GM19397 (cell line): ENCODE measurements at regions not wholly inside any gene's neighbourhood (a gene's known extent, or its start where the extent isn't known, plus 50 kb on each side); places are given as distances from the start of the nearest gene placed in this dataset.
"Not testable (repeated sequence)": the region's sequence is repeated elsewhere in the genome, so short reads cannot be mapped to it uniquely, and the experiment has no call there.

Source experiments
- ATAC-seq: cut with Tn5 transposase; IDR thresholded peaks from one replicate; pipeline ENCODE4 v1.9.1; 2021; ENCODE audit warnings: mild to moderate bottlenecking, moderate library complexity; ENCODE audit not compliant: unreplicated experiment

DNA sequence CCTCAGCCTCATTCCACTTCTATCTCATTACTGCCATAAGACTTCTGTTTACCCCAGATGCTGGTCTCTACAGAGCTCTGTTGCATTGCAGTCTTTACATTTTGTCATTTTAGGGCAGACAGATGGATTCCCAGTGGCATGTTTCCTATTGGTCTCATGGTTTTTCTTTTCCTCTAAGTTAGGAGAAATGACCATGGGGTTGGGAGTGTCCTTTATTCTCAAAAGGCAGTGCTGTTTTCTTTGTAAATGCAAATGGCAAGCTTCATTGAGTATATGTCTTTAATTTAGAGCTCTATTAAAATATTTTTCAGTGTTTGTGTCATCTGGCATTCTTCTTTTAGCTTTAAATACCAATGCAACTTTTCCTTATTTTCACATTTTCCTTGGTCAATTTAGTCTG is 57.0 kb downstream of the MSTN start:
- ATAC-seq: no peak

- no peak for ATAC-seq
Observed at GRCh38 chr2:189999661-190000060, 62.9 kb downstream of the MSTN start.

DNA sequence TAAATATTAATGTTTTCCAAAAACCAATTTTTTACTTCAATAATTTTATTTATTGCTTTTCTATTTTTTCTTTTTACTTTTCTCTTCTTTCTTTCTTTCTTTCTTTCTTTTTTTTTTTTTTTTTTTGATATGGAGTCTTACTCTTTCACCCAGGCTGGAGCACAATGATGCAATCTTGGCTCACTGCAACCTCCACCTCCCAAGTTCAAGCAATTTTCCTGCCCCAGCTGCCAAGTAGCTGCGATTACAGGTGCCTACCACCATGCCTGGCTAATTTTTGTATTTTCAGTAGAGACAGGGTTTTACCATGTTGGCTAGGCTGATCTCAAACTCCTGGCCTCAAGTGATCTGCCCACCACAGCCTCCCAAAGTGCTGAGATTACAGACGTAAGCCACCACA is 63.9 kb downstream of the MSTN start:
- not testable (repeated sequence) for ATAC-seq

DNA sequence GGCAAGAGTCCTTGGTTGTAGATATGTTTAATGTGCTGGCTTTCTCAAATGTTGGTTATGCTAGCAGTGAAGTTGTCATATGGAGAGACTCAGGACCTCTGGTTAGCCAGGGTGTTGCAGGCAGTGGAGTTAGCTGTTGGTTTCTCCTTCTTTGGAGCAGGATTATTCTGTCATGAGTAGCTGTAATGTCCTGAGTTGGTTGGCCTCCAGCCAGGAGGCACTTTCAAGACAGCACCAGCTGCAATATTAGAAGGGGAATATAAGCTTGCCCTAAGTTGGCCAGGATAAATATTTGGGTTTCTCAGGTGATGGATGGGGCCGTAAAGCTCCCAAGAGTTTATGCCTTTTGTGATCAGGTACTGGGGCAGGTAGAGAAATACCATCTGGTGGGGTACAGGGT is 65.5 kb downstream of the MSTN start:
- no peak for ATAC-seq

GRCh38 chr2:189995679-189996078 is 66.8 kb downstream of the MSTN start:
- no peak for ATAC-seq

DNA sequence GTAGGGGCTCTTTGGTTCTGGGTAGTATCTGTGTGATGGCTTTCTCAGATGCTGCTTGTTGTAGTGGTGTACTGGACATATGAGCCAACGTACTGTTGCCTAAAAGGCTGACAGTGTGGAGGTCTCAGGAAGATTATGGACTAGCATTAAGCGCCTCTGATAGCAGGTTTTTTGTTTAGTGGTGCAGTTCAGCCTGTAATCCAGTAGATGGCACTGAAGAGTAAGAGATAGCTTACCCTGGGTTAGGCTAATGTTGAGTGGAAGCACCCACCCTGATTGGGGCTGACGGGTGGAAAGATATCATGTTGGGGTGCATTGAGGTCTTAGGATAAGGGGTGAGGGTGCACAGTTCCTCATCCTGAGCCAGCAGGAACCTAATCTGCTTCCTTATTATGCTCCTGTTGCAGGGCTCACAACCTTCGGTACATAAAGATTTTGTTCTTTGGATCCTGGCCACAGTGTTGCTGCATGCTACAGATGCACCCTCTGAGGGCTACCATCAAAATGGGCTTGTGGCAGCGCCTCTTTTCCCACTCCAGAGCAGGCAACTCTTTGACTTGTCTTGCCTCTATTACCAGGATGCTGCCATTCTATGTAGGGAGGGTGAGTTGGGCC is 79.6 kb downstream of the MSTN start:
- no peak for ATAC-seq

- ATAC-seq: no peak
Observed at GRCh38 chr2:189982087-189982486, 80.4 kb downstream of the MSTN start.

DNA sequence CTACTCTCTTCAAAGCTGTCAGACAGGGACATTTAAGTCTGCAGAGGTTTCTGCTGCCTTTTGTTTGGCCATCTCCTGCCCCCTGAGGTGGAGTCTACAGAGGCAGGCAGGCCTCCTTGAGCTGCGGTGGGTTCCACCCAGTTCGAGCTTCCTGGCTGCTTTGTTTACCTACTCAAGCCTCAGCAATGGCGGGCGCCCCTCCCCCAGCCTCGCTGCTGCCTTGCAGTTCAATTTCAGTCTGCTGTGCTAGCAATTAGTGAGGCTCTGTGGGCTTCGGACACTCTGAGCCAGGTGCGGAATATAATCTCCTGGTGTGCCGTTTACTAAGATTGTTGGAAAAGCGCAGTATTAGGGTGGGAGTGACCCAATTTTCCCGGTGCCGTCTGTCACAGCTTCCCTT is 86.0 kb downstream of the MSTN start:
- ATAC-seq: not testable (repeated sequence)

- ATAC-seq: no peak
Observed at GRCh38 chr2:189960346-189960745, 102.2 kb downstream of the MSTN start.

DNA sequence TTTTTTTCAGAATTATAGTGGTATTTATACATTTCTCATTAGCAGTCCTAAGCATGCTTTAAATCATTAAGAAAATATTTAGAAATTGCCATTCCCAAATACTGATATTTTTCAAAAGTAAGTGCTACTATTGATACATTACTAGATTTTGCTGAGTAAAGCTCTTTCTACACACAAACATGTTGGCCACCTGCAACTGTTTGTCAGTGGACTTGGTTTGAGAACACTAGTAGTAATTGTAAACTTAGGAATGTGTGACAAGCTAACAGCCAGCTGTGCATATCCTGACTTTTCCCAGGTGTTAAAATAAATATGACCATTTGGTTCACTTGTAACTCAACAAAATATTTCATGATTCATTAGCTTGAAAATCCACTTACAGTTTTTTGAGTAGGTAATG is 103.1 kb downstream of the MSTN start:
- ATAC-seq: no peak

- no peak for ATAC-seq
Observed at GRCh38 chr2:189954989-189955388, 107.5 kb downstream of the MSTN start.

- peak; percentile 80 for ATAC-seq
Observed at GRCh38 chr2:189952536-189953109, 109.9 kb downstream of the MSTN start.

- ATAC-seq: peak; percentile 24
Observed at GRCh38 chr2:189951791-189952535, 110.6 kb downstream of the MSTN start.

DNA sequence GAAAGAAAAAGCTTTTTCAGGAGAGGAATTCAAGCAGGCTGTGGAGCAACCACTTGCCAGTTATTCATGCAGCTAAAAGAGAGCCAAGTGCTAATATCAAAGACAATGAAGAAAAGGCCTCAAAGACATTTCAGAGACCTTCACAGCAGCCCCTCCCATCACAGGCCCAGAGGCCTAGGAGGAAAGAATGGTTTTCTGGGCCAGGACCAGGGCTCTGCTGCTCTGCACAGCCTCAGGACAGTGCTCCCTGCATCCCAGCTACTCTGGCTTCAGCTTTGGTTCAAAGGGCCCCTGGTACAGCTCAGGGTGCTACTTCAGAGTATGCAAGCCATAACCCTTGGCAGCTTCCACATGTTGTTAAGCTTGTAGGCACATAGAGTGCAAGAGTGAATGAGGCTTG is 119.5 kb downstream of the MSTN start:
- no peak for ATAC-seq

GRCh38 chr2:189940913-189941312 is 121.6 kb downstream of the MSTN start:
- ATAC-seq: no peak

- no peak for ATAC-seq
Observed at GRCh38 chr2:189937691-189938090, 124.8 kb downstream of the MSTN start.

GRCh38 chr2:189933911-189934399 is 128.6 kb downstream of the MSTN start:
- no peak for ATAC-seq

GRCh38 chr2:189933041-189933440 is 129.5 kb downstream of the MSTN start:
- peak; percentile 60 for ATAC-seq

DNA sequence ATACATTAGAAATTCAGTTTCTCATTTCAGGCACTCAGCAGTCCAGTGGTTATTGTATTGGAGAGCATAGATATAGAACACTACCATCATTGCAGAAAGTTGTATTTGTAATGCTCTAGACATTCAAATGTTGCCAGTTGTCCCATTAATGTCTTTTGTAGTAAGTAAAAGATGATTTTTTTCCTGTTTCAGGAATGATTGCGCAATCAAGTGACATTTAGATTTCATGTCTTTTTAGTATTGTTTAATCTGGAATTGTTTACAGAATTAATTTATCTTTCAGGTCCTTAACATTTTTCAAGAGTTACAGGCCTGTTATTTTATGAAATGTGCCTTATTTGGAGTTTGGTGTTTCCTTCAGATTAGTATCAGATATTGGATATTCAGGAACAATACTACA is 134.7 kb downstream of the MSTN start:
- ATAC-seq: no peak
